ENCODE measurements at regions not wholly inside any gene's neighbourhood (a gene's known extent, or its start where the extent isn't known, plus 50 kb on each side); places are given as distances from the start of the nearest gene placed in this dataset.
"Not testable (repeated sequence)": the region's sequence is repeated elsewhere in the genome, so short reads cannot be mapped to it uniquely, and the experiment has no call there.

DNA sequence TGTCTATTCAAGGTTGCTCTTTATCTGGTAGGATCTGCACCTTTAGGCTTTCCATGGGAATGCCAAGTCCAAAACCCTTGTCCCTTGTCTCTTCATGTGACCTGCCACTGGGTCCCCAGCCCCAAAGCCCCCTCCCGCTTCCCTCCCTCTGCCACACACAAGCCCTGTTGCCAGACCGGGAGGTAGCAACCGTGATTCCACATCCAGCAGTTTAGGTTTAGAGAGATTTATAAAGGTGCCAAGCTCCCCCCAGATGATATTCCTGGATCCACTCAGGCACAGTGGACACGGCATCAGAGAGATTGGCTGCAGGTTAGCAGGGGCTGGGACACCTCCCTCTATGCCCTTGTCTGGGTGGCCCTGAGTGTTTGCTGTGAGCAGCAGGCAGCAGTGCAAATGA is 504.7 kb downstream of the CCDC171 start:
- DNase-seq = no peak

DNA sequence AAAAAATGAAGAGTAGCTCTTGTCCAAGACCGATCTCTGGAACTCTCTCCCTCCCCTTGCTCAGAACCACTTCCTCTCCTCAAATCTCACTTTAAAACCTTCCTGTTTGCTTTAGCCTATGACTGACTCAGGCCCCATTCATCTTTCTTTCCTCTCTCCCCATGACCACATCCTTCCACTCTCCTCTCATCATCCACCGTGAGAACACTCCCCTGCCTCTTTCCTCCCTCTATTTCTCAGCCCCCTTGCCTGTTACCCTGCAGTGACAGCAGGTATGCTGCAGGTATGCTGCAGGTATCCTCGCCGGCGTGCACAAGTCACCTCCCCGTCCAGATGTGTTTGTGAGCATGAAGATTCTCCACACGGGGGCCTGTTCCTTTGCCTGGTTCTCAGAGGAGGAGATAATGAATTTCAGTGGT is 505.3 kb downstream of the CCDC171 start:
- no peak for DNase-seq

DNA sequence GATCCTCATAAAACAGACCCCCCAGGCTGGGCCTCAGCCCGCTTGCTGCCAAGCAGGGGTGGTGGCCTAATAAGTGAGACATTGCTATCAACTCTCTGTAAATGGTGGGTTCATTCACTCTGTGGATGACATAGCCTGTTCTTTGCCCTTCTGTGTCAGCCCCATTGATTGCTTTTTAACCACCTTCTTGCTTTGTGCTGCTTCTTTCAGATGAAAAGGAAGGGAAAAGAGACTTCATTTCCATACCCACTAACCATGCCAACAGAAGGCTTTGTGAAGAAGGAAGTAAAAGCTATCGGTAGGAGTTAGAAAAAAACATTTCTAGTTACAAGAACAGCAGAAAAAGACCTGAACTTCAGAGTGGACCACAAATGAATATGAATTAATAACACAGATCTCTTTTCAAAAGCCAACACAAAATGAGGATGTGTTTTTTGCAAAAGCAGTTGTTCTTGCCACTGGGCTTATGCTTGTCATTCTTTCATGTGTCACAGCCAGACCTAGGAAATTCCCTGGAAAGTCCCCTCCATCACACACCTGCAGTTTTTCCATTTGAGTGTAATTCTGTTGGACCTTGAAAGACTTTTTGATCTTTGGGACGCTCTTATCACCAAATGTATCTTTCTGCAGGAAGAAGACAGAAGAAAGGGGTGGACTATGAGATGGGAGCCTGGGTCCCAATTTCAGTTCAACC is 507.7 kb downstream of the CCDC171 start:
- DNase-seq = no peak

DNA sequence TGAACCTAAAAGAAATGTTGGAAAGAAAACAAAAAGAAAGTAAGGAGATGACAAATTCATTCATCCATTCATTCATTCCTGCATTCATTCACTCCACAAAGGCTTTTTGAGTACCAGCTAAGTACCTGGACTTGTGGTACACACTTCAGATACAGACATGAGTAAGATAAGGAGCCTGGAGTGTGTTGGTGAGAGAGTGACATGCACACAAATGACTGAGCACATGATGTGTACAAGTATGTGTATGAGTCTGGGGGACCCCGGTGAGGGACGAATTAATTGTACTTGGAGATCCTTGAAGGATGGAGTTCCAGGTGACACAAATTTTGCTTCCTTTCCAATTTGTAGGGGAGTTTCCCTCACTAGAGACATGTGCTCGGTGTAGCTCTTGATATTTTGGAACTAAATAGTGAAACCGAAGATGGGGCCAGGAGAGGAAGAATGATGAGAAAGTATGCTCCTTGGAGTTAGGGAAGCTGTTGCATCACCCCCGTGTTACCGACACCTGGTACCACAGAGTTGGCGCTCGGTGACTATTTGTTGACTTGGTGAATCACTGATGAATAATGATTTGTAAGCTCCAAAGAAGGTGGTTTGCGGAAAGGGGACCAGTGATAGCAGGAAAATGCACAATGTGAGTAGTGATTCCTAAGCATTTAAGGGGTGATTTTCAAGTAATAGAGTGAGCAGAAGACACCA is 509.8 kb downstream of the CCDC171 start:
- DNase-seq = no peak

DNA sequence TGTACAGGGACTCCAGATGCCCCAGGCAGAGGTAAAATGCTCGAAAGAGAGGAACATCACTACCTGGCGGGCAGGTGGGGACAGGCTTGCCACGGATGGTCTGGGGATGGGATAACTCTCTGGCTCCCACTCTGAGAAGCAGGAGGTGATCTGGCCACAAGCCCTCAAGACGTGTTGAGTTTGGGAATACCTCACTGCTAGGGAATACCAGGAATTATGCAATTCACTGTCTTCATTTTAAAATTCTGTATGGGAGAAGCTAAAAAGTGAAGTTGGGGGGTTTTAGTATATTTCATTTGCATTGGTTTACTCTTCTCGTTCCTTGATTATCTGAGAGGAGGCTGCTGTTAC is 510.4 kb downstream of the CCDC171 start:
- no peak for DNase-seq

DNA sequence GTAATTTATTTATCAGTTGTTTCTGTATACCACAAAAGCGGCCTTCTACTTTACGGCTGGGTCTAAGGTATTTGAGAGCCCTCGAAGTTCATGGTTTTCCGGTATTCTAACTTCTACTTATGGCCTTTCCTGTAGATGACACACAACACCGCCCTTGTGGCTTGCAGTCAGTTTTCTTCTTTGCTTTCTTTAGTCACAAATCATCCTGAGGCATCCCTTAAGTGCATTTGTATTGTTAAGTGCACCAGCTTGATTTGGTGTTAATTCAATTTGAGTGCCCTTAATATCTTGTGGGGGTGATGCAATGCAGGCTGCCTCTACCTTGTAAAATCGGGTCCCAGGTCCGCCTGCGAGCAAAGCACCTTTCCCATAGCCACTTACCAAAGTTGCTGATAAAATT is 511.9 kb downstream of the CCDC171 start:
- no peak for DNase-seq

DNA sequence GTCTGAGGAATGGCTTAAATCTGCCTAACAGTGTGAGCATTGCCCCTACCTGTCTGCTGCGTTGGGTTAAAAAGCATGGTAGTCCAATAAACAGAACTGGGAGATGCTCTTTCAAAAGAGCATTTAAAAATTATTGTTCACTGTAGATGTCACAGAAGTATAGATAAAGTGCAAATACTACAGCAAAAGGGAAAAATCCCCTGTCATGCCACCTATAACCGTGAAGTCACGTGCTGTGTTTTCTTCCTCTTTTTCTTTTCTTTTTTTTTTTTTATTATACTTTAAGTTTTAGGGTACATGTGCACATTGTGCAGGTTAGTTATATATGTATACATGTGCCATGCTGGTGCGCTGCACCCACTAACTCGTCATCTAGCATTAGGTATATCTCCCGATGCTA is 513.4 kb downstream of the CCDC171 start:
- DNase-seq = not testable (repeated sequence)

DNA sequence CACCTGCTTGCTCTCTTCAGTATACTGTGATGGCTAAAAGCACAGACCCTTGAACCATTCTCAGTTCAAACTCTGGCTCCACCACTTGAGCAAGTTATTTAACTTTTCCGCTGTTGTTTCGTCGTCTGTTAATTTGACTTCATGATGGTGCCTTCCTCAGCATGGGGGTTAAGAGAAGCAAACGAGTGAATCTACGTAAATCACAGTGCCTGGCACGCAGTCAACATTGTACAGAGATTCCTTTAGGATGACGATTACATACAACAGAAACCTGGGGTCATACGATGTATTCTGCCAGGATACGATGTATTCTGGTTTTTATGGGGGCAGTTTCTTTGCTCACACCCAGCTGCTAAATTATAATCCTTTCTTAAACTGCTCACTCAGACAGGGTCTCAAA is 515.6 kb downstream of the CCDC171 start:
- DNase-seq = no peak

DNA sequence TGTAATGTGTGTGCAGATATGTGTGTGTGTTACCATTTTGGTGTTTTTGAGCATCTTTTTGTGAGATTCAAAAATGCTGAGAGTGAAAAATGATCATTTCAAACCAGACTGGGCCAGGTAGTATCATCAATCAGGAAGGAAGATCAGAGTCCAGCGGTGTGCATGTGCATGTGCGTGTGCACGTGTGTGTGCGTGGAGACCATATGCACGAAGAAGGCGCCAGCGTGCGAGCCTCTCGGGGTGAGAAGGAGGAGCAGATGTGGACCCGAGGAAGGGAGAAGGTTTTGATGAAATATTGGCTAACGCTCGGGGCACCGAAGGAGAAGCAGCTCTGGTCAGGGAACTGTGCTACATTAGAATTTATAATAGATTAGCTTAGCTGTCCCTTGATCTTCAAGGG is 516.4 kb downstream of the CCDC171 start:
- DNase-seq = no peak

DNA sequence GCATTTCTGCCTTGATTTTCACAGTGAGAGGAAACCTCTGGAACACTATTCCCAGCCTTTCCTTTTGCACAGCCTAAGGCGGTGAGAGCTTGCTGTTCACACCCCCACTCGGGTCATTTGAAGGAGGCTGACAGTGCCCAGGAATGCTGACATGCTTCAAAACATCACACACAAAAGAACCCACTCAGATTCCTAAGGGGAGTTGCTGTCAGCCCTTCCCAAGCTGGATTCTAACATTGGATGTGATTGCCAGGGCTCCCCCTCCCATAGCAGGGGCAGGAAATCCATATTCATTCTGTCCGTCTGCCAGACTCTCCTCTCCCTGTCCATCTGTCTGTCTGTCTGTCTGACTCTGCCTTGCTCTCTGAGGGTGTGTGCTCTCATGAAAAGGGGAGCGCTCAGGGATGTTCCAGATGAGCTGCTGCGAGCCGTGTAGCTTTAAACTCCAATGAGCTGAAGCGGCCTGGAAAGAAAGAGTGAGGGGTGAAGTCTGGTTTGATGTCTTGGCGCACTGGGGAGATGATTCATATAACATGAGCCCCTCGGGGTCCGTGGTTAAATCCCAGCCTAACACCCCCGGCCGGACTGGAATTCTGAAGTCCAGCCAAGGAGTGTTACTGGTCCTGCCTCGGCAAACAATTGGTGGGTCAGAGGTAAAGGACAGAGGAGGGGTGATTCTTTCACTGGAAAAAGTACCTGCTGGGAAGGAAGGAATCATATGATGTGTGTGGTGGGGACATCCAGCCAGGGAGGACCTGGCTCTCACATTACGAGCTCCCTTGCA is 517.0 kb downstream of the CCDC171 start:
- DNase-seq = no peak

DNA sequence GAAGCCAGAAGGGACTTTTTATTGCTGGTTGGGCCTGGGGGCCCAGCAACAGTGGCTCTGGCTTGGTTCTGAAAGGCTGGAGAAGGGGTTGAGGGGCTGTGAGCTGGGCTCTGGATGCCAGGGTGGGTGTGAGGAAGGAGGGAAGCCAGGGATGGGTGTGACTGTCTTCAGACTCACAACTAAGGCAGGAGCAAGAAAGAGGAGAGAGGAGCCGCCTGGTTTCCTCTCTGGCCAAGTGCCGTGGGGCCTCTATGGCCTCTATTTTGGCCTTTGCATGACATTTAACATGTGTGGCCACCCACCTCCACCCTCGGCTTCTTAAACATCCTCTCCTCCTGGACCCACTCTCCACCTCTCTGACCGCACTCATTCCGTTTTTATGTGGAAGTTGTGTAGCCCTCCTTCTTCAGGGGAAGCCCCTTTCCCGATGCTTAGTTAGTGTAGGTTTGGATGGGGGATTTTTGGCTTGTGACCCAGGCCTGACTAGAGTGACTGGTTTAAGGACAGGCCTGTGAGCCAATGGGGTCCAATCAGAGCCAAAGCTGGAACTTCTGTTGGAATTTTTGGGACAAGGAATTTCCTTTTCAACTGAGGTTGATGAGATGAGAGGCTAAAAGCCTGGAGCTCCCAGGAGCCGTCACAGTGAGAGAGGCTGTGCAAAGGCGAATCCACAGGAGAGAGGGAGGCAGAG is 517.8 kb downstream of the CCDC171 start:
- no peak for DNase-seq

DNA sequence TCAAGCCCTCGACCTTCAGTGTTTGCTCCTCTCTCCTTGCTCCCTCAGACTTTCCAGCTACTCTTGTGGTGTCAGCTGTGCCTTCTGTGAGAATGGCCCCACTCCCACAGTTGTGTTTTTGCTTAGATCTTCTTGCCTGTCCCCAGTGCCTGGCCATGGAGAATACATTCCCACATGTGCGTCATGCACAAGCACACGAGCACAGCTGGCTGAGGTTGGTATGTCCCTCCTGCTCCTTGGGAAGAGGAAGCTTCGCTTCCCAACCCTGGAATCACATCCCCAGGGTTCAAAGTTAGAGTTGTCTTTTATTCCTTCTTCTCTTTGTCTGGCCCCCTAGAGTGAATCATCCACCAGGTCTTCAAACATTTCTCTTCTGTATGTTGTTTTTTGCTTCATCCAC is 518.6 kb downstream of the CCDC171 start:
- no peak for DNase-seq

DNA sequence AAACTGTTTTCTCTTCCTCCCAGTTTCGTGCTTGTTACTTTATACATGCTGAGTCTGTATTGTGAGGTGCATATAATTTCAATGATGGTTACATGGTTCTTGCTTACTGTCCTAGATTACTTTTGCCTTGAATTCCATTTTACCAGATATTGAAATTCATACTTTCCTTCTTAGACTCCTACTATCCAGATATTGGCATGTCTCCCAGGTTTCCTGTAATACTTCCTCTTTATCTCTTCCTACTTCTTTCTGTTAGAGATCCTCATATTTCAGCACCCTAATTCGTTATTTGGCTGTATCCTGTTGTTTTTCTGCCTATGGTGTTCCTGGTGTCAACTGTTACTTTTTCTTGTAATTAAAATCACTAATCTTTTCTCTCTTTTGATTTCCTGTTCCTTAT is 522.1 kb downstream of the CCDC171 start:
- DNase-seq = no peak

DNA sequence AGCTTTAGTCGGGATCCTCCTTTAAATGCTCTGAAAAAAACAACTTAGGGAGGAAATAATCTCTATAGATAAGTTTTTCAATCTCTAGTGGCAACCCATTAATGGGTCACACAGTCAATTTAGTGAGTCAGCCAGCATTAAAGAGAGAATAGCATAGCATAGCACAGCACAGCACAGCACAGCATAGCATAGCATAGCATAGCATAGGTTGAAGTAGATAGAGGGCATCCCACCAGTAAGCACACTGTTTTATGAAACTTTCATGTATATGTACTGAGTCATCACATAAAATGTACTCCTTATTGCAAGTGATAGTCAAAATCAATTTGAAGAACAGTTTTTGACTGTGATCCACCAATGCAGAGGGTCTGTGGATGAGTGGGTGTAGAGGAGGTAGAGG is 522.9 kb downstream of the CCDC171 start:
- DNase-seq = no peak

DNA sequence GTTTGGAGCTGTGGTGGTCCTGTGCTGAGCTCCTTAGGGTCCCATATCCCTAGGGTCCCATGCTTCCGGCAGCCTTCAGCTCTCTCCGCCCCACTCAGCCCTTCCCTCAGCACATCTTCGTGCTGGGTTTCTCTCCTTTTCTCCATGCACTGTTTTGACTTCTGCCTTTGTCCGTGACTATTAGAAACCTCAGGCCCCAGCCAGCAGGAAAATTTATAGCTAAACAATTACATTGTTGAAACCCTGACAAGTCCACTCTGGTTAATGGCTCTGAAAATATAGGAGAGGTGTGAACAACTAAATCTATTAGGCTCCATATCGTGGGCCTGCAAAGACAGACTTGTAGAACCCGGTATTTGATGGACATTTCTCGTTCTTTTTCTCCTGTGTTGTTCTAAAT is 523.7 kb downstream of the CCDC171 start:
- DNase-seq = peak; percentile 1

DNA sequence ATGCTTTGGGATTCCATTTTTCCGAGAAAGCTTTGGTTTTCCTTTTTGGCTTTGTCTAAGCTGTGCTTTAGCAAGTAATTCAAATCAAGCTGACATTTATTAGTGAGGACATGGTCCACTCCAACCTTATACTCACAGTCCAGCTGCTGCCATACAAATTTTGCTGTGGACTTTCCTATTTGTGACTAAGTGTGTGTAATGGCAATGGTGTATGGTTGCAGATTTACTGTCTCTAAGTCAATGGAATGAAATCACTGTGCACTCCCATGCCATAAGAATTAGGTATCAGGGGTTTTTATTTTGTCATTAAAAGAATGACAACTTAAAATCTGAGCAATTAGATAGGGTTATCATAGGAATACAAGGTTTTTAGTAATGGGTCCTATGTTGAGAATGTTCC is 530.0 kb downstream of the CCDC171 start:
- DNase-seq = no peak

DNA sequence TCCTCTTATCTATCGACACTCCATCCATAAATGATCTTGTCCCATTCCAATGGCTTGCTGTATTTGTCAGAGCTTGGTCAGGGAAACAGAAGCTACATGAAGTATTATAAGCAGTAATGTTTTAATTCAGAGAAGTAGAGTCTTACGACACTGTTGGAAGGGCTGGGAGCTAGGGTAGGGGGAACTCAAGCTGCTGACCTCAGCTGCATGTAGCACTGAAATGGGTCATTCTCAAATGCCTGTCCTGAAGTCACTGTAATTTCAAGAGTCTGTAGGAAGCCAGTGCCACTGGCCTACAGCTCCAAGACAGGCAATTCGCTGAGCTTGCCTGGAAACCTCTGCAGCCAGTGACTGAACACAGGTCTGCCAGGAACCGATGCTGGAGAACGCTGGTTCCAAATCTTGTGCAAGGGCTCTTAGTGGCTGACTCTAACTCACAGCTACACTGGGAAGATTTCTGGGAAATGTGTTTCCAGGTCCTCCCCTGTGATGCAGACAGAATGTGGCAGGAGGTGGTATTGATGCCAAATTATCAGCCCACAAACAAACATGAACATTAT is 532.4 kb downstream of the CCDC171 start:
- DNase-seq = no peak

DNA sequence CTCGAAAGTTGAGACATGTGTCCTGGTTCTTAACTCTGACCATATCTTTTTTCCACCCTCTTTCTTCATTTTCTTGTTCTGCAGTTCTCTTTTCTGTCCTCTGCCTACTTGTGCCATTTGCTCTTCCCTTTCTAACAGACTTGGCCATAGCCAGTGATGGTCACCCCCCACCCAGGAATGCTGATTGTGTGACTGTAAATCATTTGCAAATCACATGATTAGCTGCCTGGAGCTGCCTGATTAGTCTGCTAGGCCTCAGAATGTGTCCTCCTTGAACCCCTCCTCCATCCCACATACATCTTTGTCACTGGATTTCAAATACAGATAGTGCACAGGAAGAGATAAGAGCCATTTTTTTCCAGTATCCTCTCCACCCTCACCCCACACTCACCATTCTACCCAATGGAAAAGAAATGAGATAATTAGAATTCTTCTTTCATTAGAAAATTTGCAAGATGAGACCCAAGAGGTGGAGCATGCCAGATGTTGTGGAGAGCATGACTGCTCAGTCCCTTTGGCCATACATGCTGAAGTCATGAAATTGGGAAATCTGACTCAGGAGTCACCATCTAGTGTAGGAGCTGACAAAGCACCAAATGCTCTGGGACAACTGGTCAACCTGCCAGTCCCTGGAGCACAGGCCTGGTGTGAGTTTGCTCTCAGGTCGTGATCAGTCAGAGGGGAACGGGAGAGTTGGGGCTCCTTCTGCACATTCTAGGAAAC is 538.2 kb downstream of the CCDC171 start:
- no peak for DNase-seq

DNA sequence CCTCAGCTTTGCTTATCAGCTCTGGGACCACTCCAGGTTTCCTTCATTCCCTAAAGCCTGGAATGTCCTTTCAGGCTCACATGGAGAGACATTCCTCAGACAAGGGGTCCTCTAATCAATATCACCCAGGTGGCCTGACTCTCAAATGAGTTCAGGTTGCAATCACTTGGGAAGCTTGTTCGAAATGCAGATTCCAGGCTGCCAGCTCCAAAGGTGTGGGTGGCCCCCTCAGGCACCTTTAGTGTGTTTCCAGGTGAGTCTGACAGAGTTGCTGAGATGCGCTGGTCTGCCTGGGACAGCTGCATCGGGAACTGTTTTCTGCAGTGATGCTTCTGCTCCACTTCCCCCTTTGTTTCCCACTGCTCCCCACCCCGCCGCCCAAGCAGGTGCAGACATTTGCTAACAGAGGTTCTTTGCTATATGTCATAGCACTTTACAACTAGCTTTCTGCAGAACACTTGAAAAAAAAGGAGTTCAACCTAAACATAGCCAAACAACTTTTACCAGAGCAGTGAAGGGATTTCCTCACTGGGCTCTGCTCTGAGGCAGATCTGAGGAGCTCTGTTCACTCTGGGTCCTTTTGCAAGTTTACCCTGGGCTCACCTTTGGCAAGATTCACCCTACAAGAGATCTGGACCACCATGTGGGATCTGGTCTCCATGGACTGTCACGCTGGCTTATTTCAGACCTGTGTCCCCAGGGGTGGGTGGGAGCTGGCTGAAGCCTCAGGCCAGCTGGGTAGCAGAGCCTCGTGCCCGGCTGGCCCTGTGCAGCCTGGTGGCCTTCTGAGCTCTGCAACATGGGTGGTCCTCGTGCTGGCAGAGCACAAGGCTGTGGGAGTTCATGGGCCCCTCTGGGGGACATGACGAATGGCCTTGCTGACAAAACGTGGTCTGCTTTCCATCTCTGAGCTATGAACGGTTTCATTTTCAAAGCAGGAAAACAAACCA is 539.6 kb downstream of the CCDC171 start:
- DNase-seq = no peak

DNA sequence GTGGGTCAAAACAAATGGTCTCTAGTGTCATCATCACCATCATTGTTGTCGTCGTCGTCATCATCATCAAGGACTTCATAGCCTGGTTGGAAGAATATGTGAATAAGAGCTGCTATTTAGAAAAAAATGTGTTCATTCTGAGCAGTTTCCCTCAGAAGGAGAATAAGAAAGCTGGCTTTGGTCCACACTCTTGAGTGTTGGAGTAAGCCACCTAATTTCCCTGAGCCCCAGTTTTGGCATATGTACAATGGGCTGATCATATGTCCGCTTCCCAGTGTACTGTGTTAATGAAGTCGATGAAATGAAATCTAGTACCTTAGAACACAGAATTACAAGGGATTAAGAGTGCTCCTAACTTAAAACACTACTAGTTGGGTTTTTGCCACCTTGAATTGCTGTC is 545.5 kb downstream of the CCDC171 start:
- no peak for DNase-seq
